HepG2 (cell line): ENCODE measurements at regions not wholly inside any gene's neighbourhood (a gene's known extent, or its start where the extent isn't known, plus 50 kb on each side); places are given as distances from the start of the nearest gene placed in this dataset.

ENCODE experiments used
- ATAC-seq: fragments of 200-7000 bp; cut with Tn5 transposase; 3 replicates; pipeline ENCODE4 v1.9.1; 2020; ENCODE audit warnings: mild to moderate bottlenecking, moderate library complexity
- BruUV-seq: library from RNA; stranded (reverse); fragments of 400-500 nt; replicated peaks from 2 replicates; lab custom pipeline; 2021; lab: Mats Ljungman, UMichigan
- CTCF ChIA-PET: fragments of 300-600 bp; formaldehyde crosslinking; extraction: SDS; loops from one replicate; lab custom pipeline; 2021; ENCODE audit warnings: low total read pairs, inconsistent platforms, low intra/inter-chr PET ratio; lab: Yijun Ruan, JAX
- POLR2A ChIA-PET: fragments of 350-600 bp; sonication (Branson Sonifier 250); formaldehyde crosslinking; loops from one replicate; lab custom pipeline; 2020; ENCODE audit warnings: antibody characterized with exemption, inconsistent platforms; lab: Yijun Ruan, JAX
- DNase-seq: peaks from one replicate; pipeline ENCODE4 v3.0.0-alpha.2; 2015; ENCODE audit warnings: low spot score
- FAIRE-seq: peaks from 3 replicates; lab custom pipeline; 2011; peaks lifted over from hg19 to GRCh38; lab: Jason Lieb, UNC
- H2AFZ ChIP-seq: one replicate; pipeline ENCODE4 v1.6.1; 2011; ENCODE audit warnings: low read length, inconsistent platforms
- H3K27ac ChIP-seq: fragments of 300-600 bp; 3 replicates; pipeline ENCODE4 v1.8.0; 2011; ENCODE audit warnings: mixed run types, mild to moderate bottlenecking, mixed read lengths, low read length, inconsistent platforms; ENCODE audit not compliant: insufficient read depth; ENCODE audit errors: extremely low read length
- H3K27me3 ChIP-seq, 2 experiments: fragments of 200-600 bp in 1 of 2; 2 replicates in 1 of 2; 3 replicates in 1 of 2; pipeline versions ENCODE4 v1.6.0 to v1.8.0; 2011; ENCODE audit warnings: low read length in 2 of 2, mild to moderate bottlenecking in 2 of 2, moderate library complexity in 2 of 2, inconsistent platforms in 1 of 2; ENCODE audit not compliant: insufficient read depth in 2 of 2, control insufficient read depth in 1 of 2
- H3K36me3 ChIP-seq, 2 experiments: fragments of 200-600 bp in 1 of 2; replicated peaks in 1 of 2; 2 replicates in 1 of 2; 3 replicates in 1 of 2; pipeline versions ENCODE4 v1.5.1 to v1.8.0; 2011; ENCODE audit warnings: low read length in 2 of 2, inconsistent platforms in 1 of 2; ENCODE audit not compliant: insufficient read depth in 2 of 2, control insufficient read depth in 1 of 2
- H3K4me1 ChIP-seq: 2 replicates; pipeline ENCODE4 v1.5.1; 2012; ENCODE audit warnings: low read length, inconsistent platforms; ENCODE audit not compliant: insufficient read depth
- H3K4me2 ChIP-seq: 2 replicates; pipeline ENCODE4 v1.6.0; 2011; ENCODE audit warnings: low read depth, low read length, inconsistent platforms
- H3K4me3 ChIP-seq, 3 experiments: fragments of 200-600 bp in 1 of 3; sonication (generic), shearing (Covaris generic) in 1 of 3; replicated peaks in 1 of 3; 2 replicates each; pipeline ENCODE4 v1.5.1; 2011 to 2016; ENCODE audit warnings: low read length in 3 of 3, inconsistent platforms in 2 of 3, low read depth in 2 of 3, mild to moderate bottlenecking in 2 of 3, control low read depth in 1 of 3, mixed read lengths in 1 of 3; ENCODE audit not compliant: insufficient read depth in 1 of 3
- H3K79me2 ChIP-seq: one replicate; pipeline ENCODE4 v1.6.1; 2011; ENCODE audit warnings: low read length, inconsistent platforms; ENCODE audit not compliant: insufficient read depth
- H3K9ac ChIP-seq: 2 replicates; pipeline ENCODE4 v1.6.0; 2011; ENCODE audit warnings: mild to moderate bottlenecking, low read depth, low read length, inconsistent platforms; ENCODE audit not compliant: insufficient read depth
- H3K9me3 ChIP-seq: 2 replicates; pipeline ENCODE4 v1.5.1; 2012; ENCODE audit warnings: mild to moderate bottlenecking, low read length
- H4K20me1 ChIP-seq: 2 replicates; pipeline ENCODE4 v1.6.0; 2011; ENCODE audit warnings: inconsistent platforms, mild to moderate bottlenecking, low read length, moderate library complexity; ENCODE audit not compliant: insufficient read depth
- ATM ChIP-seq: fragments of 450-650 bp; IDR thresholded peaks from 2 replicates; pipeline ENCODE4 v1.7.1; 2017; ENCODE audit warnings: mild to moderate bottlenecking, borderline replicate concordance
- BRF2 ChIP-seq: sonication (generic); formaldehyde crosslinking; IDR thresholded peaks from 2 replicates; pipeline ENCODE4 v1.8.1; 2022; ENCODE audit warnings: mild to moderate bottlenecking, missing genetic modification reagents
- DNMT3B ChIP-seq: conservative IDR thresholded peaks from 2 replicates; pipeline ENCODE4 v1.6.1; 2016; ENCODE audit warnings: missing biosample characterization, control low read depth
- HMG20B ChIP-seq: conservative IDR thresholded peaks from 2 replicates; pipeline ENCODE4 v1.6.1; 2016; ENCODE audit warnings: missing genetic modification reagents, missing compliant biosample characterization
- NFE2L2 ChIP-seq: fragments of 150-350 bp; IDR thresholded peaks from 2 replicates; pipeline ENCODE4 v1.6.1; 2014; ENCODE audit warnings: low read length
- NFYC ChIP-seq: IDR thresholded peaks from 2 replicates; pipeline ENCODE4 v1.6.1; 2016; ENCODE audit warnings: missing genetic modification reagents, missing compliant biosample characterization
- PBX2 ChIP-seq: IDR thresholded peaks from 2 replicates; pipeline ENCODE4 v1.6.1; 2016; ENCODE audit warnings: control low read depth
- PBX3 ChIP-seq: sonication (generic); formaldehyde crosslinking; IDR thresholded peaks from 2 replicates; pipeline ENCODE4 v1.8.1; 2023; ENCODE audit warnings: missing genetic modification reagents, inconsistent platforms, borderline replicate concordance
- ZFX ChIP-seq: sonication (generic); formaldehyde crosslinking; IDR thresholded peaks from 2 replicates; pipeline ENCODE4 v1.4.0; 2020; ENCODE audit warnings: mild to moderate bottlenecking, low read depth, missing genetic modification reagents, moderate library complexity
- ZNF143 ChIP-seq: sonication (generic); formaldehyde crosslinking; IDR thresholded peaks from 2 replicates; pipeline ENCODE4 v1.4.0; 2020; ENCODE audit warnings: missing genetic modification reagents
- ZNF24 ChIP-seq: fragments of 450-650 bp; IDR thresholded peaks from 2 replicates; pipeline ENCODE4 v1.6.1; 2017; ENCODE audit warnings: antibody characterized with exemption, mild to moderate bottlenecking
- ZNF546 ChIP-seq: sonication (generic); formaldehyde crosslinking; conservative IDR thresholded peaks from 2 replicates; pipeline ENCODE4 v1.8.1; 2023; ENCODE audit warnings: mild to moderate bottlenecking, missing genetic modification reagents
- ZNF83 ChIP-seq: sonication (generic); formaldehyde crosslinking; IDR thresholded peaks from 2 replicates; pipeline ENCODE4 v1.4.0; 2020; ENCODE audit warnings: missing genetic modification reagents, mild to moderate bottlenecking, borderline replicate concordance
- ZNF883 ChIP-seq: sonication (generic); formaldehyde crosslinking; IDR thresholded peaks from 2 replicates; pipeline ENCODE4 v1.5.1; 2020; ENCODE audit warnings: mild to moderate bottlenecking, missing genetic modification reagents; ENCODE audit errors: not compliant biosample characterization
- WGBS: methylation state at CpG from one replicate; pipeline ENCODE4 v1.1.6; 2017; ENCODE audit warnings: low lambda C conversion rate; 5-methylcytosine and 5-hydroxymethylcytosine counted together
- in situ Hi-C: cut with HindIII; loops from 2 replicates; pipeline ENCODE4 v1.10.0; 2017; ENCODE audit warnings: low pct_unique_long_range_greater_than_20kb; ENCODE audit not compliant: extremely low pct_ligation_motif_present
- intact Hi-C: fragments of 100-400 bp; cut with micrococcal nuclease; formaldehyde crosslinking; loops from one replicate; pipeline ENCODE4 v1.10.0; 2022; ENCODE audit not compliant: unreplicated experiment
- TF ChIP-seq, protein P1 (sequence below): sonication (generic); formaldehyde crosslinking; IDR thresholded peaks from 2 replicates; pipeline ENCODE4 v1.4.0; 2020; ENCODE audit warnings: missing genetic modification reagents
- TF ChIP-seq, protein P2 (sequence below): sonication (generic); formaldehyde crosslinking; IDR thresholded peaks from 2 replicates; pipeline ENCODE4 v1.8.1; 2023; ENCODE audit warnings: mild to moderate bottlenecking, inconsistent platforms, moderate library complexity, missing genetic modification reagents, borderline replicate concordance

DNA sequence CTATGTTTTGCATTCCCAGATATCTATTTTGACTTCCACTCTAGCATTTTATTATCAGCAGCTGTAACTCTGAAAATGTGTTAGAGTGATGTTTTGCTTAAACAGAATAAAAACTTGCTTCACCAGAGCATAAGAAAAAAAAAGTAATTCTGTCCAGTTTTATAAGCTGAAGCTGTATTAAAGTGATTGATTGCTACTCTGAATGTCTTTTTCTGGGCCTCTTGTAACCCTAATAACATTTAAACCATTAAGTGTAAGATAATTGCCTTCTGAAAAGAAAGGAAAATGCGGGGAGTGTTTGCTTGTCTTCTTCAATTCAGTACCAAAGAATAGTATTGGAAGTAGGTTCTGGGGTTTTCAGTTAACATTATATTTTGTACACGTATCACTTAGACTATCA, 57.9 kb upstream of the UBE2E1 start:
- no peak overlapping the region for H3K27ac ChIP-seq
- no peaks in the 10 kb centered on the region for H3K9me3 ChIP-seq
- H3K4me2 ChIP-seq = no peak overlapping the region
- intact Hi-C loops = no loop called here
- POLR2A ChIA-PET = no interaction called here
- TF ChIP-seq ZNF83 (CRISPR knock-in tag) = no peak
- no peak for TF ChIP-seq ZFX (CRISPR knock-in tag)
- no peak for TF ChIP-seq ZNF883 (CRISPR knock-in tag)
- TF ChIP-seq NFYC (CRISPR knock-in tag) = no peak
- no peak for TF ChIP-seq DNMT3B (CRISPR knock-in tag)
- TF ChIP-seq HMG20B = no peak
- TF ChIP-seq ZNF24 = no peak
- TF ChIP-seq, protein P1, sequence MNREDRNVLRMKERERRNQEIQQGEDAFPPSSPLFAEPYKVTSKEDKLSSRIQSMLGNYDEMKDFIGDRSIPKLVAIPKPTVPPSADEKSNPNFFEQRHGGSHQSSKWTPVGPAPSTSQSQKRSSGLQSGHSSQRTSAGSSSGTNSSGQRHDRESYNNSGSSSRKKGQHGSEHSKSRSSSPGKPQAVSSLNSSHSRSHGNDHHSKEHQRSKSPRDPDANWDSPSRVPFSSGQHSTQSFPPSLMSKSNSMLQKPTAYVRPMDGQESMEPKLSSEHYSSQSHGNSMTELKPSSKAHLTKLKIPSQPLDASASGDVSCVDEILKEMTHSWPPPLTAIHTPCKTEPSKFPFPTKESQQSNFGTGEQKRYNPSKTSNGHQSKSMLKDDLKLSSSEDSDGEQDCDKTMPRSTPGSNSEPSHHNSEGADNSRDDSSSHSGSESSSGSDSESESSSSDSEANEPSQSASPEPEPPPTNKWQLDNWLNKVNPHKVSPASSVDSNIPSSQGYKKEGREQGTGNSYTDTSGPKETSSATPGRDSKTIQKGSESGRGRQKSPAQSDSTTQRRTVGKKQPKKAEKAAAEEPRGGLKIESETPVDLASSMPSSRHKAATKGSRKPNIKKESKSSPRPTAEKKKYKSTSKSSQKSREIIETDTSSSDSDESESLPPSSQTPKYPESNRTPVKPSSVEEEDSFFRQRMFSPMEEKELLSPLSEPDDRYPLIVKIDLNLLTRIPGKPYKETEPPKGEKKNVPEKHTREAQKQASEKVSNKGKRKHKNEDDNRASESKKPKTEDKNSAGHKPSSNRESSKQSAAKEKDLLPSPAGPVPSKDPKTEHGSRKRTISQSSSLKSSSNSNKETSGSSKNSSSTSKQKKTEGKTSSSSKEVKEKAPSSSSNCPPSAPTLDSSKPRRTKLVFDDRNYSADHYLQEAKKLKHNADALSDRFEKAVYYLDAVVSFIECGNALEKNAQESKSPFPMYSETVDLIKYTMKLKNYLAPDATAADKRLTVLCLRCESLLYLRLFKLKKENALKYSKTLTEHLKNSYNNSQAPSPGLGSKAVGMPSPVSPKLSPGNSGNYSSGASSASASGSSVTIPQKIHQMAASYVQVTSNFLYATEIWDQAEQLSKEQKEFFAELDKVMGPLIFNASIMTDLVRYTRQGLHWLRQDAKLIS (CRISPR knock-in tag) = no peak
- no peak for TF ChIP-seq NFE2L2
- no peak for TF ChIP-seq ZNF143
- TF ChIP-seq PBX3 (CRISPR knock-in tag) = no peak
- TF ChIP-seq PBX2 (CRISPR knock-in tag) = no peak
- no peak for TF ChIP-seq ZNF546 (CRISPR knock-in tag)
- TF ChIP-seq, protein P2, sequence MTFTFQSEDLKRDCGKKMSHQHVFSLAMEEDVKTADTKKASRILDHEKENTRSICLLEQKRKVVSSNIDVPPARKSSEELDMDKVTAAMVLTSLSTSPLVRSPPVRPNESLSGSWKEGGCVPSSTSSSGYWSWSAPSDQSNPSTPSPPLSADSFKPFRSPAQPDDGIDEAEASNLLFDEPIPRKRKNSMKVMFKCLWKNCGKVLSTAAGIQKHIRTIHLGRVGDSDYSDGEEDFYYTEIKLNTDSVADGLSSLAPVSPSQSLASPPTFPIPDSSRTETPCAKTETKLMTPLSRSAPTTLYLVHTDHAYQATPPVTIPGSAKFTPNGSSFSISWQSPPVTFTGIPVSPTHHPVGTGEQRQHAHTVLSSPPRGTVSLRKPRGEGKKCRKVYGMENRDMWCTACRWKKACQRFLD (CRISPR knock-in tag) = no peak
- no peak for TF ChIP-seq ATM
- TF ChIP-seq BRF2 (CRISPR knock-in tag) = no peak
- no peaks in the 10 kb centered on the region for H3K4me1 ChIP-seq
- CTCF ChIA-PET = no interaction called here
- no TSS peak for BruUV-seq
- H2AFZ ChIP-seq = no peak overlapping the region
- H4K20me1 ChIP-seq = no peaks in the 10 kb centered on the region
- H3K4me3 ChIP-seq = no peak overlapping the region
- DNase-seq (no peak), FAIRE-seq (no peak), ATAC-seq (no peak)
- no peaks in the 10 kb centered on the region for H3K36me3 ChIP-seq
- peaks cover 1 to 26% of the 10 kb centered on the region in 2 experiments; a peak in 4 of 5 replicates for H3K27me3 ChIP-seq
- H3K79me2 ChIP-seq = no peaks in the 10 kb centered on the region
- in situ Hi-C loops = no loop called here
- 0% methylated on average over 2 of the region's 2 CpGs for WGBS
- H3K9ac ChIP-seq = no peak overlapping the region
